B cell (primary cell): ENCODE measurements at regions not wholly inside any gene's neighbourhood (a gene's known extent, or its start where the extent isn't known, plus 50 kb on each side); places are given as distances from the start of the nearest gene placed in this dataset.

ENCODE experiments used
- ATAC-seq: fragments of 200-7000 bp; cut with Tn5 transposase; one replicate; pipeline ENCODE4 v1.10.0; 2021; ENCODE audit warnings: low read depth, mild to moderate bottlenecking, moderate number of reproducible peaks, moderate library complexity
- CTCF ChIA-PET: fragments of 350-600 bp; sonication (Branson Sonifier 250); formaldehyde crosslinking; loops from one replicate; lab custom pipeline; 2021; ENCODE audit warnings: antibody characterized with exemption, inconsistent platforms; lab: Charles Lee
- POLR2A ChIA-PET: fragments of 350-600 bp; sonication (Branson Sonifier 250); formaldehyde crosslinking; loops from one replicate; lab custom pipeline; 2021; ENCODE audit warnings: antibody characterized with exemption; lab: Charles Lee
- DNase-seq: peaks from one replicate; pipeline ENCODE4 v3.0.0; 2013
- H2AFZ ChIP-seq: 2 replicates; pipeline ENCODE4 v1.6.1; 2012; ENCODE audit warnings: mild to moderate bottlenecking, low read depth, low read length; ENCODE audit not compliant: insufficient read depth, poor library complexity, severe bottlenecking
- H3K27ac ChIP-seq, 2 donors: 1 replicate in 1 of 2; 2 replicates in 1 of 2; pipeline ENCODE4 v1.5.1; 2012 to 2013; ENCODE audit warnings: low read length in 2 of 2, mild to moderate bottlenecking in 2 of 2, moderate library complexity in 1 of 2
- H3K27me3 ChIP-seq, 4 experiments: fragments of 200-600 bp in 1 of 4; sonication (generic) in 1 of 4; replicated peaks in 1 of 4; 1 replicate in 2 of 4; 2 replicates in 2 of 4; pipeline versions ENCODE4 v1.6.1 to v1.7.0; 2013 to 2016; ENCODE audit warnings: low read length in 3 of 4, mild to moderate bottlenecking in 2 of 4, mixed read lengths in 1 of 4, moderate library complexity in 1 of 4; ENCODE audit not compliant: insufficient read depth in 4 of 4, control insufficient read depth in 3 of 4; ENCODE audit errors: control extremely low read depth in 1 of 4
- H3K36me3 ChIP-seq, 2 experiments: replicated peaks in 1 of 2; 1 replicate in 1 of 2; 2 replicates in 1 of 2; pipeline versions ENCODE4 v1.6.1 to v1.7.1; 2013; ENCODE audit warnings: low read length in 1 of 2; ENCODE audit not compliant: insufficient read depth in 2 of 2, control insufficient read depth in 1 of 2; ENCODE audit errors: control extremely low read depth in 1 of 2, extremely low read depth in 1 of 2
- H3K4me1 ChIP-seq, 2 donors: fragments of 200-600 bp in 1 of 2; sonication (generic) in 1 of 2; 1 replicate in 1 of 2; 2 replicates in 1 of 2; pipeline versions ENCODE4 v1.5.1 to v1.6.1; 2013 to 2017; ENCODE audit warnings: low read length in 2 of 2; ENCODE audit not compliant: control insufficient read depth in 2 of 2, insufficient read depth in 2 of 2
- H3K4me2 ChIP-seq: replicated peaks from 2 replicates; pipeline ENCODE3; 2012; ENCODE audit warnings: mild to moderate bottlenecking, low read depth, low read length; ENCODE audit not compliant: poor library complexity, severe bottlenecking
- H3K4me3 ChIP-seq, 5 experiments: fragments of 200-600 bp in 1 of 5; sonication (generic) in 1 of 5; 1 replicate in 3 of 5; 2 replicates in 2 of 5; pipeline versions ENCODE4 v1.5.1 to v1.7.0; 2011 to 2016; ENCODE audit warnings: low read length in 4 of 5, mild to moderate bottlenecking in 4 of 5, low read depth in 2 of 5, control low read depth in 1 of 5, moderate library complexity in 1 of 5; ENCODE audit not compliant: insufficient read depth in 1 of 5; ENCODE audit errors: control extremely low read depth in 1 of 5, extremely low read depth in 1 of 5
- H3K79me2 ChIP-seq: fragments of 200-600 bp; sonication (generic); one replicate; pipeline ENCODE4 v1.6.0; 2016; ENCODE audit warnings: low read length; ENCODE audit not compliant: control insufficient read depth, insufficient read depth
- H3K9ac ChIP-seq: fragments of 200-600 bp; sonication (generic); 2 replicates; pipeline ENCODE4 v1.6.1; 2017; ENCODE audit warnings: mild to moderate bottlenecking, low read length, moderate library complexity
- H3K9me3 ChIP-seq, 3 donors: one replicate each; pipeline versions ENCODE4 v1.6.1 to v1.7.1; 2013; ENCODE audit warnings: low read length in 2 of 3; ENCODE audit not compliant: control insufficient read depth in 2 of 3, insufficient read depth in 1 of 3; ENCODE audit errors: control extremely low read depth in 1 of 3
- H4K20me1 ChIP-seq: 2 replicates; pipeline ENCODE4 v1.6.0; 2012; ENCODE audit warnings: mild to moderate bottlenecking, low read length; ENCODE audit not compliant: insufficient read depth, control insufficient read depth, poor library complexity, severe bottlenecking
- H3K27ac Mint-ChIP-seq: one replicate; pipeline ENCODE4 v1.8.0; 2021; ENCODE audit warnings: mixed read lengths
- H3K27me3 Mint-ChIP-seq: one replicate; pipeline ENCODE4 v1.8.0; 2021; ENCODE audit warnings: mixed read lengths
- H3K4me1 Mint-ChIP-seq: one replicate; pipeline ENCODE4 v1.8.0; 2021; ENCODE audit warnings: mixed read lengths
- H3K4me3 Mint-ChIP-seq: one replicate; pipeline ENCODE4 v1.8.0; 2021; ENCODE audit warnings: mixed read lengths
- H3K9me3 Mint-ChIP-seq: one replicate; pipeline ENCODE4 v1.8.0; 2022; ENCODE audit warnings: mixed read lengths; ENCODE audit not compliant: insufficient read depth
- EZH2 ChIP-seq: IDR thresholded peaks from 2 replicates; pipeline ENCODE4 v1.6.1; 2012; ENCODE audit warnings: borderline replicate concordance, low read depth, mild to moderate bottlenecking, moderate library complexity, low read length; ENCODE audit not compliant: insufficient read depth, poor library complexity, severe bottlenecking
- WGBS: methylation state at CpG from one replicate; pipeline ENCODE4 v1.1.5; 2013; ENCODE audit warnings: missing lambda C conversion rate; ENCODE audit not compliant: insufficient coverage; 5-methylcytosine and 5-hydroxymethylcytosine counted together
- intact Hi-C: fragments of 100-400 bp; cut with micrococcal nuclease; formaldehyde crosslinking; loops from one replicate; pipeline ENCODE4 v1.10.0; 2022
- TF ChIP-seq, protein P1 (sequence below): fragments of 200-600 bp; IDR thresholded peaks from one replicate; pipeline ENCODE4 v1.8.0; 2022; ENCODE audit warnings: antibody characterized with exemption, mild to moderate bottlenecking

GRCh38 chr6:148211777-148212324, 130.8 kb upstream of the SASH1 start:
- Mint-ChIP-seq H3K27ac (no peak overlapping the region), H3K4me1 (no peaks in the 10 kb centered on the region), H3K9me3 (no peaks in the 10 kb centered on the region), H3K4me3 (no peak overlapping the region), H3K27me3 (peaks cover 68% of the 10 kb centered on the region)
- Histone ChIP-seq H3K27me3 (peaks cover 0 to 25% (median 11%) of the 10 kb centered on the region in 4 experiments), H2AFZ (no peak overlapping the region), H3K36me3 (no peaks in the 10 kb centered on the region), H3K27ac (no peak overlapping the region), H3K4me1 (no peaks in the 10 kb centered on the region), H3K79me2 (no peaks in the 10 kb centered on the region), H3K4me3 (no peak overlapping the region), H3K9ac (no peak overlapping the region), H3K4me2 (no peak overlapping the region), H4K20me1 (no peaks in the 10 kb centered on the region), H3K9me3 (peaks cover 0 to 3% (median 0%) of the 10 kb centered on the region in 3 donors)
- no peak for ATAC-seq
- POLR2A ChIA-PET: no interaction called here
- no peak for DNase-seq
- intact Hi-C loops: no loop called here
- WGBS: 86% methylated on average over 11 of the region's 11 CpGs
- TF ChIP-seq, protein P1, sequence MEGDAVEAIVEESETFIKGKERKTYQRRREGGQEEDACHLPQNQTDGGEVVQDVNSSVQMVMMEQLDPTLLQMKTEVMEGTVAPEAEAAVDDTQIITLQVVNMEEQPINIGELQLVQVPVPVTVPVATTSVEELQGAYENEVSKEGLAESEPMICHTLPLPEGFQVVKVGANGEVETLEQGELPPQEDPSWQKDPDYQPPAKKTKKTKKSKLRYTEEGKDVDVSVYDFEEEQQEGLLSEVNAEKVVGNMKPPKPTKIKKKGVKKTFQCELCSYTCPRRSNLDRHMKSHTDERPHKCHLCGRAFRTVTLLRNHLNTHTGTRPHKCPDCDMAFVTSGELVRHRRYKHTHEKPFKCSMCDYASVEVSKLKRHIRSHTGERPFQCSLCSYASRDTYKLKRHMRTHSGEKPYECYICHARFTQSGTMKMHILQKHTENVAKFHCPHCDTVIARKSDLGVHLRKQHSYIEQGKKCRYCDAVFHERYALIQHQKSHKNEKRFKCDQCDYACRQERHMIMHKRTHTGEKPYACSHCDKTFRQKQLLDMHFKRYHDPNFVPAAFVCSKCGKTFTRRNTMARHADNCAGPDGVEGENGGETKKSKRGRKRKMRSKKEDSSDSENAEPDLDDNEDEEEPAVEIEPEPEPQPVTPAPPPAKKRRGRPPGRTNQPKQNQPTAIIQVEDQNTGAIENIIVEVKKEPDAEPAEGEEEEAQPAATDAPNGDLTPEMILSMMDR: no peak
- TF ChIP-seq EZH2: no peak
- CTCF ChIA-PET: interaction anchor here (1.6 kb wide), 1 partner anchor 35 kb away, joined by 5 read pairs; no protein-coding TSS in a partner anchor

DNA sequence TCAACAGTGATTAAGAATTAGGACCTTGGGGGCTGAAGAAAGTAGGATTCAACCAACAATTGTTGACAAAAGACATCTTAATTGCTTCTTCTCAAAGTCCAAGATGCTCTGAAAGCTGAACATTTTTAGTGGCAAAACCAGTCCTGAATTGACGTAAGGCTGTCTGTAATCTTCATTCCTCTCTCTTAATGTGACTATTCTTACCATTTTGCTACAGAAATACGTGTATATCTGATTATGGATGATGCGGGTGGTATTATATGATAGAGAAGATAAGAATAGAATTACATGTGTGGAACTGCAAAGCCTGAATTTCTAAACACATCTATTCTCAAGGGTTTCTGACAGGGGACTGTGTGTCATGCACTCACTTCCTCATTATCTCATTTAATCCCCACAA, 130.3 kb upstream of the SASH1 start:
- ATAC-seq (no peak), DNase-seq (no peak)
- Histone ChIP-seq H4K20me1 (no peaks in the 10 kb centered on the region), H3K27ac (no peak overlapping the region), H3K27me3 (peaks cover 0 to 21% (median 10%) of the 10 kb centered on the region in 4 experiments), H3K4me3 (no peak overlapping the region), H3K9me3 (peaks cover 0 to 3% (median 0%) of the 10 kb centered on the region in 3 donors), H3K4me2 (no peak overlapping the region), H3K36me3 (no peaks in the 10 kb centered on the region), H3K79me2 (no peaks in the 10 kb centered on the region), H2AFZ (no peak overlapping the region), H3K4me1 (no peaks in the 10 kb centered on the region), H3K9ac (no peak overlapping the region)
- TF ChIP-seq EZH2: no peak
- TF ChIP-seq, protein P1: no peak
- POLR2A ChIA-PET: no interaction called here
- CTCF ChIA-PET: interaction anchor here (1.6 kb wide), 1 partner anchor 36 kb away, joined by 5 read pairs; no protein-coding TSS in a partner anchor
- intact Hi-C loops: no loop called here
- WGBS: no CpG with 5 or more reads among the region's 3 CpGs
- H3K27ac Mint-ChIP-seq: no peak overlapping the region
- H3K27me3 Mint-ChIP-seq: peaks cover 63% of the 10 kb centered on the region
- H3K4me3 Mint-ChIP-seq: no peak overlapping the region
- no peaks in the 10 kb centered on the region for H3K4me1 Mint-ChIP-seq
- H3K9me3 Mint-ChIP-seq: no peaks in the 10 kb centered on the region
